ENCODE measurements at regions not wholly inside any gene's neighbourhood (a gene's known extent, or its start where the extent isn't known, plus 50 kb on each side); places are given as distances from the start of the nearest gene placed in this dataset.
A peak's percentile ranks its signal among the peaks of the same experiment; 100 is the strongest.

- Mint-ChIP-seq H3K27ac (ENCODE audit: unreplicated experiment) (peak overlapping the region; percentile 12), H3K4me1 (no peaks in the 10 kb centered on the region), H3K4me3 (no peak overlapping the region), H3K27me3 (ENCODE audit: low read depth) (no peaks in the 10 kb centered on the region), H3K36me3 (ENCODE audit: low read depth) (no peaks in the 10 kb centered on the region), H3K9me3 (no peaks in the 10 kb centered on the region)
- TF ChIP-seq CTCF (conservative IDR thresholded peaks at IDR 0.05): no peak
- DNase-seq (ENCODE audit: low read depth, low spot score): no peak
Observed at GRCh38 chr12:11563785-11564739, 85.4 kb upstream of the ETV6 start.

GRCh38 chr12:11564984-11565651 lies 84.4 kb upstream of the ETV6 start:
- TF ChIP-seq CTCF (conservative IDR thresholded peaks at IDR 0.05): no peak
- H3K9me3 Mint-ChIP-seq: no peaks in the 10 kb centered on the region
- H3K27ac Mint-ChIP-seq (ENCODE audit: unreplicated experiment): no peak overlapping the region
- no peak overlapping the region for H3K4me3 Mint-ChIP-seq
- H3K36me3 Mint-ChIP-seq (ENCODE audit: low read depth): no peaks in the 10 kb centered on the region
- DNase-seq (ENCODE audit: low read depth, low spot score): no peak
- H3K4me1 Mint-ChIP-seq: no peaks in the 10 kb centered on the region
- no peaks in the 10 kb centered on the region for H3K27me3 Mint-ChIP-seq (ENCODE audit: low read depth)

GRCh38 chr12:11565752-11566151 lies 83.7 kb upstream of the ETV6 start:
- DNase-seq (ENCODE audit: low read depth, low spot score): no peak
- Mint-ChIP-seq H3K4me3 (no peak overlapping the region), H3K36me3 (ENCODE audit: low read depth) (no peaks in the 10 kb centered on the region), H3K27ac (ENCODE audit: unreplicated experiment) (no peak overlapping the region), H3K27me3 (ENCODE audit: low read depth) (no peaks in the 10 kb centered on the region), H3K4me1 (no peaks in the 10 kb centered on the region), H3K9me3 (no peaks in the 10 kb centered on the region)
- TF ChIP-seq CTCF (conservative IDR thresholded peaks at IDR 0.05): no peak

DNA sequence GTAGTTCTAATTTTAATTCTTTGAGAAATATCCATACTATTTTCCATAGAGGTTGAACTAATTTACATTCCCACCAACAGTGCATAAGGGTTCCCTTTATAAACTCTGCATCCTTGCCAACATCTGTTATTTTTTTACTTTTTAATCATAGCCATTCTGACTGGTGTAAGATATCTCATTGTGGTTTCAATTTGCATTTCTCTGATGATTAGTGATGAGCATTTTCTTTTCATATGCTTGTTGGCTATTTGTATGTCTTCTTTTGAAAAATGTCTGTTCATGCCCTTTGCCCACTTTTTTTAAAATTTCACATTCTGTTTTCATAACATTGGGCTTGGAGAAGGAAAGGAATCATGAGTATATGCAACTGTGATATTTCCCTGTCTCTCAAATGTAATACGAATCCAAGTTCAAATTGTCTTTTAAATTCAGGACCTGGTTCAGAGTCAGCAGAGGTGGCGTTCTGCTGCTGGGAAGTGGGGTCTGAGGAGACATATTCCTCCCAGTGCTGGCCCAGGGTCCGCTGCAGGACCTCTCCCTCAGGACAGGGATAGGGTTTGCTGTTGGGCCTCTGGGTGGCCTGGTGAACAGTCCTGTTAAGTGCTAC lies 81.2 kb upstream of the ETV6 start:
- no peaks in the 10 kb centered on the region for H3K36me3 Mint-ChIP-seq (ENCODE audit: low read depth)
- DNase-seq (ENCODE audit: low read depth, low spot score): no peak
- TF ChIP-seq CTCF (conservative IDR thresholded peaks at IDR 0.05): no peak
- H3K4me3 Mint-ChIP-seq: no peak overlapping the region
- no peaks in the 10 kb centered on the region for H3K9me3 Mint-ChIP-seq
- no peak overlapping the region for H3K27ac Mint-ChIP-seq (ENCODE audit: unreplicated experiment)
- no peaks in the 10 kb centered on the region for H3K4me1 Mint-ChIP-seq
- no peaks in the 10 kb centered on the region for H3K27me3 Mint-ChIP-seq (ENCODE audit: low read depth)

DNA sequence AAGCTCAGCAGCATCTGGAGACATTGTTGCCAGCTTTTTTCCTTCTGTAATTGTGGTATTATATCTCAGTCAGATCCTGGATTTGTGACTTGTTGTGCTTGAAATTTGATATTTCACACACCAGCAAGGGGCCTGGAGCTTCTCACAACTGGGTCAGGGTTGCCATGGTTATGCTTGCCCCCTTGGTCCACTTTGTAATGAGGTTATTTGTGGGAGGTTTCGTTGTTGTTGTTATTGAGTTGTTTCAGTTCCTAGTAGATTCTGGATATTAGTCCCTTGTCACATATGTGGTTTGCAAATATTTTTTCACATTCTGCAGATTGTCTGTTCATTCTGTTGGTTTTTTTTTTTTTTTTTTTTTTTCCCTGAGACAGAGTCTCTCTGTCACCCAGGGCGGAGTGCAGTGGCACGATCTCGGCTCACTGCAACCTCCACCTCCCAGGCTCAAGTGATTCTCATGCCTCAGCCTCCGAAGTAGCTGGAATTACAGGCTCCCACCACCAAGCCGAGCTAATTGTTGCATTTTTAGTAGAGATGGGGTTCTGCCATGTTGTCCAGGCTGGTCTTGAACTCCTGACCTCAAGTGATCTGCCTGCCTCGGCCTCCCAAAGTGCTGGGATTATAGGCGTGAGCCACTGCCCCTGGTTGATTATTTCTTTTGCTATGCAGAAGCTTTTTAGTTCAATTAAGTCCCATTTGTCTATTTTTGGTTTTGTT lies 80.6 kb upstream of the ETV6 start:
- no peaks in the 10 kb centered on the region for H3K36me3 Mint-ChIP-seq (ENCODE audit: low read depth)
- no peaks in the 10 kb centered on the region for H3K27me3 Mint-ChIP-seq (ENCODE audit: low read depth)
- no peaks in the 10 kb centered on the region for H3K9me3 Mint-ChIP-seq
- no peaks in the 10 kb centered on the region for H3K4me1 Mint-ChIP-seq
- H3K4me3 Mint-ChIP-seq: no peak overlapping the region
- H3K27ac Mint-ChIP-seq (ENCODE audit: unreplicated experiment): no peak overlapping the region
- DNase-seq (ENCODE audit: low read depth, low spot score): no peak
- no peak for TF ChIP-seq CTCF (conservative IDR thresholded peaks at IDR 0.05)
